NCI-H2029 (cell line): ENCODE measurements at regions not wholly inside any gene's neighbourhood (a gene's known extent, or its start where the extent isn't known, plus 50 kb on each side); places are given as distances from the start of the nearest gene placed in this dataset.
A peak's percentile ranks its signal among the peaks of the same experiment; 100 is the strongest.

Experiments used
- DNase-seq: peaks from one replicate; lab custom pipeline; 2025; lab: John Stamatoyannopoulos, UW

GRCh38 chr20:9981829-9982228 is 53.0 kb upstream of the ANKEF1 start:
- DNase-seq = no peak

GRCh38 chr20:9978397-9979004 is 56.3 kb upstream of the ANKEF1 start:
- peak; percentile 58 for DNase-seq

DNA sequence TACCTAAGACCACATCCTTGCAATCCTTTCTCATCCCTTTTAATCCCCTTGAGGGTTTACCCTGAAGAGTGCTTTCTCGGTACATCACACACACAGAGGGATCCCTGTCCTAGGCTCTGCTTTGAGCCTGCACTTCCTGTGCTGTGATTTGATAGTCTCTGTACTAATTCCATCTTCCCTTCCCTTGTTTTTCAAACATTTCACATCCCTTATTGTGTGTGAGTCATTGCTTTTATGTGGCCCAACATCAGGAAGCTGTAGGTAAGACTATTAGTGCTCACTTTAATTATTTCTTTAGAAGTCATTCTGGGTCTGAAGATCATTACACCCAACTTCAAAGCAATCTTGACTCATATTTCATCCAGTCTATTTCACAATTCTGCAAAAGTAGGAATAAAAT is 57.2 kb upstream of the ANKEF1 start:
- DNase-seq = no peak

DNA sequence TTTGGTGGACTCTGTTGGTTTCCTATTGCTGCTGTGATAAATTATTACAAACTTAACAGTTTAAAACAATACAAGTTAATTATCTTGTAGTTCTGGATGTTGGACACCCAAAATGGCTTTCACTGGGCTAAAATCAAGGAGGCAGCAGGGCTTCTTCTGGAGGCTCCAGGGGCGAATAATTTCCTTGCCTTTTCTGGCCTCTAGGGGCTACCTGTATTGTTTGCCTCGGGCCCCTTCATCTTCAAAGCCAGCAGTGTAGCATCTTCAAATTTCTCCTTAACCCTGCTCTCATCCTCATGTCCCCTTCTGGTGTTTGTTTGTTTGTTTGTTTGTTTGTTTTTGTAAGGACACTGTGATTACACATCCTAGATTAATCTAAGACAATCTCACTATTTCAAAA is 60.5 kb upstream of the ANKEF1 start:
- DNase-seq = no peak

DNA sequence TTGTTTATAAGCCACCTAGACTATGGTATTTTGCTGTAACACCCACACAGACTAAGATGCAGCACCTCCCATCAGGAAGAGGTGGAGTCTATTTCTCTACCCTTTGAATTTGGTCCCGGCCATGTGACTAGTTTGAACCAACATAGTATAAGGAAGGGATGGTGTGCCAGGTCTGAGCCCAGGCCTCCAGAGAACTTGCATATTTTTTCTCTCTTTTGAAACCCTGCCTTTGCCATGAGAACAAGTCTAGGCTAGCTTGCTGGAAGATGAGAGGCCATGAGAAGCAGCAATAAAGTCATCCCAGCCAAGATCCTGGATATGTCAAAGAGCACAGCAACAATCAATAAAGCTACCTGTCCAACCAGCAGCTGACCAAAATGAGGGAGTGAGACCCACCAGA is 63.0 kb upstream of the ANKEF1 start:
- DNase-seq = no peak

DNA sequence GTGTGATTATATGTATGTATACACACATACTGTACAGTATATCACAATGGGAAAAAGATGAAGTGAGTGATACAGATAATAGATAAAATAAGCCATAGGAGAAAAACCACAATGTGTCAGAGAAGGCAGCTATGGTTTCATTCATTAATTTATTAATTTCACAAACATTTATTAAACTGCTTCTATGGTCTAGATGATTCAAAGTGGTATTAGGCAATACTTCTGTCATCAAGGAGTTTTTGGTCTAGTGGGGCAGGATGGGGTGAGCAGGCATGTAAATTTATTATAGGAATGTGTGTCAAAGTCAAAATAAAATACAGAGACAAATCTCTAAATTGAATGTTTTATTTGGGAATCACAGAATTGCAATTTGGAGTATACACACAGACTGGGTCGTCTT is 65.2 kb upstream of the ANKEF1 start:
- DNase-seq = no peak

GRCh38 chr20:9968015-9968414 is 66.8 kb upstream of the ANKEF1 start:
- no peak for DNase-seq

DNA sequence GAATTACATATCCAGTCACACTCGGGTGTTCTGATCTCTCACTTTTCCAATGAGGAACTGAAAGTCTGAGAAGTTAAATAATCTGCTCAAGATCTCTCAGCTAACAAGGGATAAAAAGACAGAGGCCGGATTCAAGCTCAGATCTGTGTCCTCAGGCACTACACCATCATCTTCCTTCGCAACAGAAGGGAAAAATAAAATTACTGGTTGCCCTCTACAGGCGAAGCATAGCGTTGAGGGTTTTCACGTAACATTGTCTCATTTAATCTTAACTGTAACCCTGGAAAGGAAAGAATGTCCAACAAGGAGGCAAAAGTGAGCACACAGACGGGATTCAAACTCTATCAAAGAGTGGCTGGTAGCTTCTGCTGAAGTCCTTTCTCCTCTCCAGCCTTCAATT is 67.8 kb upstream of the ANKEF1 start:
- DNase-seq = no peak

DNA sequence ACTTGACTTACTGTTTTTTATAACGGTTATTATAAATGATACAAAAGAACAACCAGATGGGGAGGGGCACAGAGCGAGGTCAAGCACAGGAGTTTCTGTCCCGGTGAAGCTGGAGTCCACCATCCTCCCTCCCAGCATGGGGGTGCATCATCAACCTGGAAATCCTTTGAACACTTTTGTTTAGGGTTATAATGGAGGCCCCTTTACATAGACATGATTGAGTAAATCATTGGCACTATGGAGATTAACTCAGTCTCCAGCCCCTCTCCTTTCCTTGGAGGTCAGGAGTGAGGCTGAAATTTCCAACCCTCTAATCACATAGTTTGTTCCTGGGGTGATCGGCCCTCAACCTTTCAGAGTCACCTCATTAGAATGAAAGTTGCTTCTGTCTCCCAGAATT is 71.8 kb upstream of the ANKEF1 start:
- no peak for DNase-seq

DNA sequence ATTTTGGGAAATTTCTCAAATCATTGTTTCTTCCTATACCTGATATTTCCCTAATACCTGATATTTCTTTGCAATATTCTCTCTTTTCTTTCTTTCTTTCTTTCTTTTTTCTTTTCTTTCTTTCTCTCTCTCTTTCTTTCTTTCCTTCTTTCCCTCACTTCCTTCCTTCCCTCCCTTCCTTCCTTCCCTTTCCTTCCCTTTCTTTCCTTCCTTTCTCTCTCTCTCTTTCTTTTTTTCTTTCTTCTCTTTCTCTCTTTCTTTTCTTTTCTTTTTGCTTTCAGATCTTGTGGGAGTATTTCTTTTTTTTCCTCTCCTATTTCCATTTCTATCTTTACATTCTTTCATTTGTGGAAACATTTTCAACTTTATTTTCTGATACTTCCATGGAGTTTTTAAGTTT is 76.1 kb upstream of the ANKEF1 start:
- no peak for DNase-seq

- DNase-seq = no peak
These were observed 79.1 kb upstream of the ANKEF1 start for GRCh38 chr20:9955646-9956045.

DNA sequence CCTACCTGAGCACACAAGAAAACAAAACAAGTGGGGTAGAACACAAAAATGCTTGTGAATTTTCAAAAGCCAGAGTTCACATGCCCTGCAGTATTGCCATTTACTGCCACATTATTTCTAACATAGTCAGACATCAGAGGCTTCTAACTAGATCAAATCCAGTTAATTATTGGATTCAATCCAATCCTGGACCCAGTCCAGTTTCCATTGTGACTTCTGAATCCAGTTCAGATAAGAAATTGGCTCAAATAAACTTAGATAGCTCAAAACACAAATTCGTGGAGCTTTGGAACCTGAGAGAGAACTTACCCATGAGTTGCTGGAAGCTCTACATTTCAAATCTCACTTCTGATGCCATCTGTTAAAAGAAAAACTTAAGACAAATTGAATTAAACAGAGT is 85.2 kb upstream of the ANKEF1 start:
- DNase-seq = no peak

GRCh38 chr20:9945408-9945807 is 89.4 kb upstream of the ANKEF1 start:
- DNase-seq = no peak

- no peak for DNase-seq
These were observed 92.1 kb upstream of the ANKEF1 start for GRCh38 chr20:9942736-9943135.

- no peak for DNase-seq
These were observed 94.5 kb upstream of the ANKEF1 start for GRCh38 chr20:9940329-9940728.

- no peak for DNase-seq
These were observed 95.6 kb upstream of the ANKEF1 start for GRCh38 chr20:9939231-9939630.

GRCh38 chr20:9935285-9935684 is 96.4 kb upstream of the PAK5 start:
- DNase-seq = no peak

DNA sequence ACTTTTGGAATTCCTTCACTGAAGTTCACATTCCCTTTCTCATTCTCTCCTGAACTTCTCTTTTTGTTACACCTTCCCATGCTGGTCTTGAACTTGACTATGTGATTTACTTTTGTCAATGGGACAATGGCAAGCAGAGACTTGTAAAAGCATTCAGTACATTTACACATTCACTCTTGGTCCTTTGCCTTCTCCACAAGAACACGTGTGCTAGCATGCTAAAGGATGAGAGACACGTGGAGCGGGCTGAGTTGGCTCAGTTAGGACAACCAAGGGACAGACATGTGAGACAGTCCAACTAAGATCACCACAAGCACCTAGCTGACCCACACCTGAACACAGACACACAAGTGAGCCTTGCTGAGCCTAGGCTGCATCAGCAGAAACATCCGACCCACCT is 91.3 kb upstream of the PAK5 start:
- DNase-seq = no peak

- no peak for DNase-seq
These were observed 90.1 kb upstream of the PAK5 start for GRCh38 chr20:9928955-9929354.

DNA sequence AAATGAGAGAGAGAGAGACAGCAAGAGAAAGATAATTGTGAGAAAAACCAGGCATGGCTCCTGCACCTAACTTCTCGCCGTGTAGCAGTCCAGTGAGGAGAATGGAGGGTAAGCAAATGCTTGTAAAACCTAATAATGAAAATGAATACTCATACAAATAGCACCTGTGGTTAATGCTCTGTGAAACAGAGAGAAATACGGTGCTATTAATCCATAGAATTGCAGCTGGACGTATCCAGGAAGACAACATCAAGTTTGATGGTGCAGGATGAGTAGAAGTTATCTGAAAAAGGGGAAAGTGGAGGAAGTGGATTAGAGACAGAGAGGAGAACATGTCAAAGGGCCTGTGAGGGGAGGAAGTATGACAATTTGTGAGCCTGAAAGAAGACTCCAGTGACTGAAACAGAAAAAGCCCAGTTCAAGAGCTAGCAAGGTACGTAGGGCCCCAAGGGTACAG is 89.4 kb upstream of the PAK5 start:
- no peak for DNase-seq

- DNase-seq = no peak
These were observed 88.3 kb upstream of the PAK5 start for GRCh38 chr20:9927224-9927623.

DNA sequence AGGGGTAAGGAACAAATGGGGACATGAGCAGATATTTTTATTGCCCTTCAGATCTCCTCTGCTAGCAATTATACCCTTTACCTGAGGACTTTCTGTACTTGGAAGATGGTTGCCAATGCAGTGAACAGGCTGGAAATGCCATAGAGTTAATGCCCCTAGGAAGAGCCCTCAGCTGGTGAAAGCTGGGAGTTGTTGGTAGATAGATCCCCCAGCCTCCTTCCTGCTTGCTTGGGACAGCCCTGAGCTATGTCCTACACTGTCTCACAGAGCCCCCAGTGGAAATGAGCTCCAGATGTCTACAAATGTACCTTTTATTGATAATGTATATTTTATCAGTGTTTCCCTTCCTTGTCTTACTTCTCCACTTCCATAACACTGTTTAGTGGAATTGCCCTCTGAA is 87.6 kb upstream of the PAK5 start:
- no peak for DNase-seq

GRCh38 chr20:9926007-9926406 is 87.1 kb upstream of the PAK5 start:
- DNase-seq = no peak

DNA sequence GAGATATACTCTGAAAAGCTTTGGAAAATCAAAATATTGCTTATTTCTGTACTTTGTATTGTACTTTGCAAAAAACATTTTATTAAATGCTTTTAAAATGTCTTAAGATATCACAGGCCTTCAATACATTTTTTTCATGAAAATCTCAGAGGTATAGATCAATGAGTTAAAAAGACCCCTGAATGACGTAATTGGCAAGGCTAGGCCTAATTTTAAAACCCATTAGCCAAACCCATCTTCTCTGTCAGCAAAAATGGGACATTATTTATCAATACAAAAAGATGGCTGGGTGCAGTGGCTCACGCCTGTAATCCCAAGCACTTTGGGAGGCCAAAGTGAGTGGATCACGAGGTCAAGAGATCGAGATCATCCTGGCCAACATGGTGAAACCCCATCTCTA is 84.8 kb upstream of the PAK5 start:
- no peak for DNase-seq

DNA sequence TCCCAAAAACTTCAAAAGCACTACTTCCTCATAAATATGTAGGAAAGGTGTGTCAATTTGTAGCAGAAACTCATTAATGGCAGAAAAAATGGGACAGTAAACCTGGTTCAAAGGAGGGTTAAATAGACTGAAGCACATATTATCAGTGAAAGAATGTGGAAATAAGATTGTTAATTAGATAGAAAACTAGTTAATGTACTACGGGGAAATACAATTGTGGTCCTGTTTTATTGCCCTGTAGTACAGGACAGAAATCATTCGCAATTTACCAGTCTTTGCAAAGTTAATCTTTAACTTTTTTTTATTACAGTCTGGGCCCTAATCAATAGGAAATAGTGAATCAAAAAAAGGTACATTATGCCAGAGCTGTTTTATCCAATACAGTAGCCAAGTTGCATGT is 82.0 kb upstream of the PAK5 start:
- no peak for DNase-seq
